WTC11 (cell line): ENCODE measurements at regions not wholly inside any gene's neighbourhood (a gene's known extent, or its start where the extent isn't known, plus 50 kb on each side); places are given as distances from the start of the nearest gene placed in this dataset.

Source experiments
- ATAC-seq: fragments of 200-7000 bp; cut with Tn5 transposase; 2 replicates; pipeline ENCODE4 v1.10.0; 2021; ENCODE audit warnings: mild to moderate bottlenecking, moderate library complexity
- CTCF ChIA-PET: fragments of 300-600 bp; sonication (Branson Sonifier 250); formaldehyde crosslinking; loops from one replicate; lab custom pipeline; 2021; ENCODE audit warnings: antibody characterized with exemption; lab: Charles Lee
- POLR2A ChIA-PET: fragments of 350-600 bp; sonication (Branson Sonifier 250); formaldehyde crosslinking; loops from one replicate; lab custom pipeline; 2021; ENCODE audit warnings: antibody characterized with exemption; lab: Charles Lee
- DNase-seq: peaks from one replicate; pipeline ENCODE4 v3.0.0; 2021; ENCODE audit warnings: low spot score
- H3K27ac Mint-ChIP-seq: 2 replicates; pipeline ENCODE4 v1.8.0; 2021; ENCODE audit warnings: mixed read lengths
- H3K27me3 Mint-ChIP-seq: 2 replicates; pipeline ENCODE4 v1.8.0; 2021; ENCODE audit warnings: low read depth, mild to moderate bottlenecking, moderate library complexity, mixed read lengths
- H3K36me3 Mint-ChIP-seq: 2 replicates; pipeline ENCODE4 v1.8.0; 2021; ENCODE audit warnings: mixed read lengths
- H3K4me1 Mint-ChIP-seq: 2 replicates; pipeline ENCODE4 v1.8.0; 2022; ENCODE audit warnings: mixed read lengths
- H3K4me3 Mint-ChIP-seq: 2 replicates; pipeline ENCODE4 v1.8.0; 2021; ENCODE audit warnings: mild to moderate bottlenecking, moderate library complexity, mixed read lengths
- H3K9me3 Mint-ChIP-seq: 2 replicates; pipeline ENCODE4 v1.8.0; 2021; ENCODE audit warnings: mixed read lengths
- ESRRA ChIP-seq: sonication (generic); formaldehyde crosslinking; IDR thresholded peaks from 2 replicates; pipeline ENCODE4 v1.8.1; 2022; ENCODE audit warnings: mild to moderate bottlenecking, missing genetic modification reagents, borderline replicate concordance
- GABPB1 ChIP-seq: sonication (generic); formaldehyde crosslinking; IDR thresholded peaks from 2 replicates; pipeline ENCODE4 v1.8.1; 2023; ENCODE audit warnings: mild to moderate bottlenecking, missing genetic modification reagents
- JAZF1 ChIP-seq: fragments of 250-450 bp; sonication (Bioruptor Pico); IDR thresholded peaks from 2 replicates; pipeline ENCODE4 v1.9.0; 2021; ENCODE audit warnings: moderate library complexity, mild to moderate bottlenecking, inconsistent platforms
- NR2C2 ChIP-seq: sonication (generic); formaldehyde crosslinking; IDR thresholded peaks from 2 replicates; pipeline ENCODE4 v1.8.0; 2022; ENCODE audit warnings: mild to moderate bottlenecking, missing genetic modification reagents
- NR3C1 ChIP-seq: sonication (generic); formaldehyde crosslinking; conservative IDR thresholded peaks from 2 replicates; pipeline ENCODE4 v1.8.1; 2023; ENCODE audit warnings: low read depth, mild to moderate bottlenecking, missing genetic modification reagents
- OVOL2 ChIP-seq: fragments of 250-450 bp; sonication (Bioruptor Pico); IDR thresholded peaks from 2 replicates; pipeline ENCODE4 v1.9.0; 2021; ENCODE audit warnings: mild to moderate bottlenecking, borderline replicate concordance
- TEAD4 ChIP-seq: sonication (generic); formaldehyde crosslinking; IDR thresholded peaks from 2 replicates; pipeline ENCODE4 v1.8.0; 2022; ENCODE audit warnings: mild to moderate bottlenecking, missing genetic modification reagents
- ZNF138 ChIP-seq: sonication (generic); formaldehyde crosslinking; conservative IDR thresholded peaks from 2 replicates; pipeline ENCODE4 v1.8.1; 2022; ENCODE audit warnings: mild to moderate bottlenecking, moderate library complexity, missing genetic modification reagents
- ZNF219 ChIP-seq: sonication (generic); formaldehyde crosslinking; IDR thresholded peaks from 2 replicates; pipeline ENCODE4 v1.8.0; 2023; ENCODE audit warnings: missing genetic modification reagents, mild to moderate bottlenecking, borderline replicate concordance
- ZNF512 ChIP-seq: sonication (generic); formaldehyde crosslinking; IDR thresholded peaks from 2 replicates; pipeline ENCODE4 v1.8.1; 2022; ENCODE audit warnings: missing genetic modification reagents, borderline replicate concordance
- TF ChIP-seq, protein P1 (sequence below): sonication (generic); formaldehyde crosslinking; conservative IDR thresholded peaks from 2 replicates; pipeline ENCODE4 v1.8.1; 2023; ENCODE audit warnings: mild to moderate bottlenecking, low read depth, missing genetic modification reagents, moderate library complexity
- TF ChIP-seq, protein P2 (sequence below): fragments of 250-450 bp; sonication (Bioruptor Pico); IDR thresholded peaks from 2 replicates; pipeline ENCODE4 v1.9.0; 2021; ENCODE audit warnings: mild to moderate bottlenecking, borderline replicate concordance
- TF ChIP-seq, protein P3 (sequence below): sonication (generic); formaldehyde crosslinking; IDR thresholded peaks from 2 replicates; pipeline ENCODE4 v1.8.1; 2023; ENCODE audit warnings: mild to moderate bottlenecking, missing genetic modification reagents, moderate library complexity
- TF ChIP-seq, protein P4 (sequence below): sonication (generic); formaldehyde crosslinking; IDR thresholded peaks from 2 replicates; pipeline ENCODE4 v1.8.1; 2022; ENCODE audit warnings: low read depth, mild to moderate bottlenecking, moderate library complexity, missing genetic modification reagents, borderline replicate concordance
- TF ChIP-seq, protein P5 (sequence below): sonication (generic); formaldehyde crosslinking; IDR thresholded peaks from 2 replicates; pipeline ENCODE4 v1.8.1; 2023; ENCODE audit warnings: mild to moderate bottlenecking, moderate library complexity, missing genetic modification reagents
- TF ChIP-seq, protein P6 (sequence below): fragments of 250-450 bp; sonication (Bioruptor Pico); conservative IDR thresholded peaks from 2 replicates; pipeline ENCODE4 v1.9.0; 2021; ENCODE audit warnings: mild to moderate bottlenecking

- ChIA-PET CTCF (no interaction called here), POLR2A (no interaction called here)
- no peak for ATAC-seq
- TF ChIP-seq ZNF512 (CRISPR knock-in tag), result no peak
- no peak for TF ChIP-seq NR3C1 (CRISPR knock-in tag)
- TF ChIP-seq OVOL2, result no peak
- TF ChIP-seq, protein P1, sequence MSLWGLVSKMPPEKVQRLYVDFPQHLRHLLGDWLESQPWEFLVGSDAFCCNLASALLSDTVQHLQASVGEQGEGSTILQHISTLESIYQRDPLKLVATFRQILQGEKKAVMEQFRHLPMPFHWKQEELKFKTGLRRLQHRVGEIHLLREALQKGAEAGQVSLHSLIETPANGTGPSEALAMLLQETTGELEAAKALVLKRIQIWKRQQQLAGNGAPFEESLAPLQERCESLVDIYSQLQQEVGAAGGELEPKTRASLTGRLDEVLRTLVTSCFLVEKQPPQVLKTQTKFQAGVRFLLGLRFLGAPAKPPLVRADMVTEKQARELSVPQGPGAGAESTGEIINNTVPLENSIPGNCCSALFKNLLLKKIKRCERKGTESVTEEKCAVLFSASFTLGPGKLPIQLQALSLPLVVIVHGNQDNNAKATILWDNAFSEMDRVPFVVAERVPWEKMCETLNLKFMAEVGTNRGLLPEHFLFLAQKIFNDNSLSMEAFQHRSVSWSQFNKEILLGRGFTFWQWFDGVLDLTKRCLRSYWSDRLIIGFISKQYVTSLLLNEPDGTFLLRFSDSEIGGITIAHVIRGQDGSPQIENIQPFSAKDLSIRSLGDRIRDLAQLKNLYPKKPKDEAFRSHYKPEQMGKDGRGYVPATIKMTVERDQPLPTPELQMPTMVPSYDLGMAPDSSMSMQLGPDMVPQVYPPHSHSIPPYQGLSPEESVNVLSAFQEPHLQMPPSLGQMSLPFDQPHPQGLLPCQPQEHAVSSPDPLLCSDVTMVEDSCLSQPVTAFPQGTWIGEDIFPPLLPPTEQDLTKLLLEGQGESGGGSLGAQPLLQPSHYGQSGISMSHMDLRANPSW (CRISPR knock-in tag), result no peak
- no peak for TF ChIP-seq GABPB1
- TF ChIP-seq ZNF138 (CRISPR knock-in tag), result no peak
- TF ChIP-seq TEAD4, result no peak
- TF ChIP-seq, protein P2, sequence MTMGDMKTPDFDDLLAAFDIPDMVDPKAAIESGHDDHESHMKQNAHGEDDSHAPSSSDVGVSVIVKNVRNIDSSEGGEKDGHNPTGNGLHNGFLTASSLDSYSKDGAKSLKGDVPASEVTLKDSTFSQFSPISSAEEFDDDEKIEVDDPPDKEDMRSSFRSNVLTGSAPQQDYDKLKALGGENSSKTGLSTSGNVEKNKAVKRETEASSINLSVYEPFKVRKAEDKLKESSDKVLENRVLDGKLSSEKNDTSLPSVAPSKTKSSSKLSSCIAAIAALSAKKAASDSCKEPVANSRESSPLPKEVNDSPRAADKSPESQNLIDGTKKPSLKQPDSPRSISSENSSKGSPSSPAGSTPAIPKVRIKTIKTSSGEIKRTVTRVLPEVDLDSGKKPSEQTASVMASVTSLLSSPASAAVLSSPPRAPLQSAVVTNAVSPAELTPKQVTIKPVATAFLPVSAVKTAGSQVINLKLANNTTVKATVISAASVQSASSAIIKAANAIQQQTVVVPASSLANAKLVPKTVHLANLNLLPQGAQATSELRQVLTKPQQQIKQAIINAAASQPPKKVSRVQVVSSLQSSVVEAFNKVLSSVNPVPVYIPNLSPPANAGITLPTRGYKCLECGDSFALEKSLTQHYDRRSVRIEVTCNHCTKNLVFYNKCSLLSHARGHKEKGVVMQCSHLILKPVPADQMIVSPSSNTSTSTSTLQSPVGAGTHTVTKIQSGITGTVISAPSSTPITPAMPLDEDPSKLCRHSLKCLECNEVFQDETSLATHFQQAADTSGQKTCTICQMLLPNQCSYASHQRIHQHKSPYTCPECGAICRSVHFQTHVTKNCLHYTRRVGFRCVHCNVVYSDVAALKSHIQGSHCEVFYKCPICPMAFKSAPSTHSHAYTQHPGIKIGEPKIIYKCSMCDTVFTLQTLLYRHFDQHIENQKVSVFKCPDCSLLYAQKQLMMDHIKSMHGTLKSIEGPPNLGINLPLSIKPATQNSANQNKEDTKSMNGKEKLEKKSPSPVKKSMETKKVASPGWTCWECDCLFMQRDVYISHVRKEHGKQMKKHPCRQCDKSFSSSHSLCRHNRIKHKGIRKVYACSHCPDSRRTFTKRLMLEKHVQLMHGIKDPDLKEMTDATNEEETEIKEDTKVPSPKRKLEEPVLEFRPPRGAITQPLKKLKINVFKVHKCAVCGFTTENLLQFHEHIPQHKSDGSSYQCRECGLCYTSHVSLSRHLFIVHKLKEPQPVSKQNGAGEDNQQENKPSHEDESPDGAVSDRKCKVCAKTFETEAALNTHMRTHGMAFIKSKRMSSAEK (CRISPR knock-in tag), result no peak
- TF ChIP-seq, protein P3, sequence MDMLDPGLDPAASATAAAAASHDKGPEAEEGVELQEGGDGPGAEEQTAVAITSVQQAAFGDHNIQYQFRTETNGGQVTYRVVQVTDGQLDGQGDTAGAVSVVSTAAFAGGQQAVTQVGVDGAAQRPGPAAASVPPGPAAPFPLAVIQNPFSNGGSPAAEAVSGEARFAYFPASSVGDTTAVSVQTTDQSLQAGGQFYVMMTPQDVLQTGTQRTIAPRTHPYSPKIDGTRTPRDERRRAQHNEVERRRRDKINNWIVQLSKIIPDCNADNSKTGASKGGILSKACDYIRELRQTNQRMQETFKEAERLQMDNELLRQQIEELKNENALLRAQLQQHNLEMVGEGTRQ, result no peak
- TF ChIP-seq, protein P4, sequence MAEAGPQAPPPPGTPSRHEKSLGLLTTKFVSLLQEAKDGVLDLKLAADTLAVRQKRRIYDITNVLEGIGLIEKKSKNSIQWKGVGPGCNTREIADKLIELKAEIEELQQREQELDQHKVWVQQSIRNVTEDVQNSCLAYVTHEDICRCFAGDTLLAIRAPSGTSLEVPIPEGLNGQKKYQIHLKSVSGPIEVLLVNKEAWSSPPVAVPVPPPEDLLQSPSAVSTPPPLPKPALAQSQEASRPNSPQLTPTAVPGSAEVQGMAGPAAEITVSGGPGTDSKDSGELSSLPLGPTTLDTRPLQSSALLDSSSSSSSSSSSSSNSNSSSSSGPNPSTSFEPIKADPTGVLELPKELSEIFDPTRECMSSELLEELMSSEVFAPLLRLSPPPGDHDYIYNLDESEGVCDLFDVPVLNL (CRISPR knock-in tag), result no peak
- TF ChIP-seq ESRRA (CRISPR knock-in tag), result no peak
- no peaks in the 10 kb centered on the region for H3K27me3 Mint-ChIP-seq
- no peaks in the 10 kb centered on the region for H3K4me1 Mint-ChIP-seq
- no peak overlapping the region for H3K4me3 Mint-ChIP-seq
- no peak for DNase-seq
- no peak overlapping the region for H3K27ac Mint-ChIP-seq
- peaks cover 11% of the 10 kb centered on the region for H3K36me3 Mint-ChIP-seq
- H3K9me3 Mint-ChIP-seq, result peaks cover 25% of the 10 kb centered on the region
Measured at GRCh38 chr12:97767347-97767746, 304.7 kb downstream of the RMST start.

DNA sequence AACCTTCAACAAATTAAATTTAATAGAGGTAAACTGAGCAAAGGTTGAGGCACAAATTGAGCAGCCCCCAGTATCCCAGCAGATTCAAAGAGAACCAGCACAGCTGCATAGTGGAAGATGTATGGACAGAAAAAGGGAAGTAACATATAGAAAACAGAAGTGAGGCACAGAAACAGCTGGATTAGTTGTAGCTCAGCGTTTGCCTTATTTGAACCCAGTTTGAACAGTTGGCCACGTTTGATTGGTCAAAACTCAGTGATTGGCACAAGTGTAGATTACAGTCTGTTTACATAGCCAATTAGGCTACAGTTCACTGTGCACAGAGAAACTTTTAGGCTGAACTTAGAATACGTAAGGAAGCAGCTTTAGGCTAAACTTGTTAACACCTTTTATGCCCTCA lies 315.5 kb downstream of the RMST start:
- DNase-seq, result no peak
- ATAC-seq, result no peak
- H3K36me3 Mint-ChIP-seq, result peaks cover 32% of the 10 kb centered on the region
- POLR2A ChIA-PET, result no interaction called here
- H3K4me3 Mint-ChIP-seq, result no peak overlapping the region
- no peak overlapping the region for H3K27ac Mint-ChIP-seq
- TF ChIP-seq NR2C2 (CRISPR knock-in tag) (no peak), JAZF1 (CRISPR knock-in tag) (no peak), ZNF219 (CRISPR knock-in tag) (no peak)
- TF ChIP-seq, protein P5, sequence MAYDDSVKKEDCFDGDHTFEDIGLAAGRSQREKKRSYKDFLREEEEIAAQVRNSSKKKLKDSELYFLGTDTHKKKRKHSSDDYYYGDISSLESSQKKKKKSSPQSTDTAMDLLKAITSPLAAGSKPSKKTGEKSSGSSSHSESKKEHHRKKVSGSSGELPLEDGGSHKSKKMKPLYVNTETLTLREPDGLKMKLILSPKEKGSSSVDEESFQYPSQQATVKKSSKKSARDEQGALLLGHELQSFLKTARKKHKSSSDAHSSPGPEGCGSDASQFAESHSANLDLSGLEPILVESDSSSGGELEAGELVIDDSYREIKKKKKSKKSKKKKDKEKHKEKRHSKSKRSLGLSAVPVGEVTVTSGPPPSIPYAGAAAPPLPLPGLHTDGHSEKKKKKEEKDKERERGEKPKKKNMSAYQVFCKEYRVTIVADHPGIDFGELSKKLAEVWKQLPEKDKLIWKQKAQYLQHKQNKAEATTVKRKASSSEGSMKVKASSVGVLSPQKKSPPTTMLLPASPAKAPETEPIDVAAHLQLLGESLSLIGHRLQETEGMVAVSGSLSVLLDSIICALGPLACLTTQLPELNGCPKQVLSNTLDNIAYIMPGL (CRISPR knock-in tag), result no peak
- TF ChIP-seq, protein P6, sequence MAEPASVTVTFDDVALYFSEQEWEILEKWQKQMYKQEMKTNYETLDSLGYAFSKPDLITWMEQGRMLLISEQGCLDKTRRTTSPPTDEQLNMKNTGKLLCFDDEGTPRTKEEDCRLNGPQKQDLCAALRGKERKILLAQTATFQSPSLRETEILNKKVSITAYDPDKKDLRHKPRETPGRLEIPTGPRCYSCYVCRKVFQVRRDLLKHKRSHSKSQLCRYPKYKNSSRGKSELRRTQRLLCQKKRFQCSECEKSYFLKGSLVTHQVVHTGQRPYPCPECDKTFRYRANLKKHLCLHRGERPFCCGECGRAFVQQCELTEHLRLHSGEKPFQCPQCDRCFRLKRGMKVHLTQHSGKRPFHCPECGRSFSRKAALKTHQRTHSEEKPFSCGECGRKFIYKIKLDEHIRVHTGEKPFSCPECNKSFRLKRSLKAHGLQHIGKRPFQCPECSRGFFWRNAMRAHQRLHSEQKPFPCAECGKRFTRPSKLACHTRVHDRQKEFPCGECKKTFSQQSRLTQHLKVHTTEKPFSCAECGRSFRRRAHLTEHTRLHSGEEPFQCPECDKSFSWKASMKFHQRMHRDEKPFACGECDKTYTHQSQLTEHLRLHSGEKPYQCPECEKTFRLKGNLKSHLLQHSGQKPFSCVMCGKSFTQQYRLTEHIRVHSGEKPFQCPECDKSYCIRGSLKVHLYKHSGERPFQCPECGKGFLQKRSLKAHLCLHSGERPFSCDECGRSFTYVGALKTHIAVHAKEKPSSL (CRISPR knock-in tag), result no peak
- CTCF ChIA-PET, result no interaction called here
- H3K4me1 Mint-ChIP-seq, result peaks cover 33% of the 10 kb centered on the region
- peaks cover 27% of the 10 kb centered on the region for H3K9me3 Mint-ChIP-seq
- H3K27me3 Mint-ChIP-seq, result no peaks in the 10 kb centered on the region
